ENCODE measurements at regions not wholly inside any gene's neighbourhood (a gene's known extent, or its start where the extent isn't known, plus 50 kb on each side); places are given as distances from the start of the nearest gene placed in this dataset.
"Not testable (repeated sequence)": the region's sequence is repeated elsewhere in the genome, so short reads cannot be mapped to it uniquely, and the experiment has no call there.

GRCh38 chr13:70208968-70209367 lies 100.7 kb upstream of the KLHL1 start:
- DNase-seq = not testable (repeated sequence)

DNA sequence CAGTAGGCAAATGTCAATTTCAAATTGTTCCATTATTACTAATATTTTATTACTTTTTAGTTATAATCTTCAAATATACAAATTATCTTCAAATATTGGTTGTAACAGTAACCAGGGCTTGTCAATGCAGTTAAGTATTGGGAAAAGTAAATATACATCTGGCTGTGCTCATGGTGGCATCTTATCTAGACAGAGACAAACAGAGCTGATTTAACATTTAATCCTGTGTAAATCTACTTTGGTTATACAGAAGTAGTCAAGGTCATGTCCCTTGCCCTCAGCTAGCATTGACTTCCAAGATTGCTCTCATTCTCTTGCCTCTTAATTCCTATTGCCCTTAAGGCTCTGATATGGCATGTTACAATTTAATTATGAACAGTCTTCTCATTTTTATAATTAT lies 98.4 kb upstream of the KLHL1 start:
- DNase-seq = no peak

- DNase-seq = peak; percentile 2
Observed at GRCh38 chr13:70203661-70204229, 95.5 kb upstream of the KLHL1 start.

- peak; percentile 21 for DNase-seq
Observed at GRCh38 chr13:70191034-70191433, 82.8 kb upstream of the KLHL1 start.

DNA sequence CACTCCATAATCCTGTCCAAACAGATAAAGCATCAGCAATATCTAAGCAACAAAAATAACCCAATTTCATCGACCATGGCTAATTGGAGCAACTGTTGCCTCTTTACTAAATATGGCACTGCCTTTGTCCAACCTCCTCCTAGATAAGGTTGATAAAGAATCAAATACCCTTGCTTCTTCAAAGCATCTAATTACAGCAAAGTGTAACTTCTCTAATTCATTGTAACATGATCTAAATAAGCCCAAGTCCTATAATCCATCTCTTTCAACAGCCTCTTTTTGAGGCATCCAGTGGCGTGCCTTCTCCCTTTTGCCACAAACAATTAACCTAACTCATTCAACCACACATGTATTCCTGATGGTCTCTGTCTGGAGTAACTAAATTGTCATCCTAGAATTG lies 81.7 kb upstream of the KLHL1 start:
- DNase-seq = peak; percentile 85

DNA sequence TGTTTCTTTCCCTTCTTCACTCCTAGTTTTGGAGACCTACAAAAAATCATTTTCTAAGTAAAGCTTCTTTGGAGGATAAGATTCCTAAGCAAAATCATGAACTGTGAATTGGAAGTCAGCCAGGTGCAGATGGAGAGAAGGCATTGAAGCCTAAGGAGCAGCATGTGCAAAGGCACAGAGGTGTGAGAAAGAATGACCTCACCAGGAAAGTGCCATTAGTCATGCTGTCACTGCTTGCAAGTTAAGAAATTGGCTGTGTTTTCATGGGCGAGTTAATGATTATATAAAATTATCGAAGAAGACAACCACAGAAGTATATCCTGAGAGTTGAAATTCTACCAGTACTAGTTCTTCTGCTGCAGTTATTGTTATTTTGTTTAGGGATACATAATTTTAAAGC lies 80.3 kb upstream of the KLHL1 start:
- peak; percentile 3 for DNase-seq

- DNase-seq = no peak
Observed at GRCh38 chr13:70183041-70183440, 74.8 kb upstream of the KLHL1 start.

Measured in NCI-H146 (cell line).